Thyroid gland (tissue), 4 donors: ENCODE measurements at regions not wholly inside any gene's neighbourhood (a gene's known extent, or its start where the extent isn't known, plus 50 kb on each side); places are given as distances from the start of the nearest gene placed in this dataset.

ENCODE experiments used
- DNase-seq, 2 donors: peaks; one replicate each; pipeline ENCODE4 v3.0.0-alpha.2; 2019
- H3K27ac ChIP-seq, 3 donors: fragments of 200-600 bp; sonication (generic); 1 replicate in 2 of 3; 2 replicates in 1 of 3; pipeline ENCODE4 v1.5.1; 2016 to 2019; ENCODE audit warnings: mild to moderate bottlenecking in 1 of 3, moderate library complexity in 1 of 3
- H3K27me3 ChIP-seq: fragments of 200-600 bp; sonication (generic); one replicate; pipeline ENCODE4 v1.5.1; 2019
- H3K36me3 ChIP-seq, 2 donors: fragments of 200-600 bp; sonication (generic); one replicate each; pipeline ENCODE4 v1.5.1; 2016 to 2019
- H3K4me1 ChIP-seq, 2 donors: fragments of 200-600 bp; sonication (generic); one replicate each; pipeline ENCODE4 v1.5.1; 2017 to 2019
- H3K4me3 ChIP-seq, 3 donors: fragments of 200-600 bp; sonication (generic); replicated peaks in 1 of 3; 1 replicate in 2 of 3; 2 replicates in 1 of 3; pipeline ENCODE4 v1.5.1; 2016; ENCODE audit warnings: mild to moderate bottlenecking in 1 of 3
- H3K9me3 ChIP-seq: fragments of 200-600 bp; sonication (generic); one replicate; pipeline ENCODE4 v1.5.1; 2017
- CTCF ChIP-seq, 6 experiments: fragments of 200-600 bp in 3 of 6; fragments of 450-650 bp in 3 of 6; sonication (generic) in 3 of 6; IDR thresholded peaks; one replicate each; pipeline ENCODE4 v1.5.1; 2016 to 2019; ENCODE audit warnings: antibody characterized with exemption in 6 of 6, mild to moderate bottlenecking in 2 of 6, inconsistent platforms in 1 of 6, moderate library complexity in 1 of 6
- POLR2A ChIP-seq, 2 donors: fragments of 450-650 bp; IDR thresholded peaks; one replicate each; pipeline ENCODE4 v1.6.1; 2017; ENCODE audit warnings: antibody characterized with exemption in 2 of 2, mild to moderate bottlenecking in 2 of 2, moderate library complexity in 1 of 2
- WGBS, 2 donors: methylation state at CpG; one replicate each; pipeline ENCODE4 v1.1.5; 2017; 5-methylcytosine and 5-hydroxymethylcytosine counted together
- intact Hi-C: fragments of 100-400 bp; cut with DNase I; formaldehyde crosslinking; loops from one replicate; pipeline ENCODE4 v1.15.1; 2023

- no peaks in the 10 kb centered on the region for H3K9me3 ChIP-seq
- H3K4me3 ChIP-seq = no peak overlapping the region
- no peaks in the 10 kb centered on the region for H3K4me1 ChIP-seq
- 88 to 93% methylated on average over 1 of the region's 1 CpG for WGBS, 2 donors
- H3K27ac ChIP-seq = no peak overlapping the region
- TF ChIP-seq CTCF (IDR thresholded peaks at IDR 0.05) = no peak
- TF ChIP-seq POLR2A (IDR thresholded peaks at IDR 0.05) = no peak
- no peak for DNase-seq
- no peaks in the 10 kb centered on the region for H3K36me3 ChIP-seq
- no peaks in the 10 kb centered on the region for H3K27me3 ChIP-seq
- intact Hi-C loops = no loop called here
Measured at GRCh38 chr2:190138032-190138431, 75.5 kb upstream of the MSTN start.

GRCh38 chr2:190137561-190137960 is 75.0 kb upstream of the MSTN start:
- Histone ChIP-seq H3K4me3 (no peak overlapping the region), H3K36me3 (no peaks in the 10 kb centered on the region), H3K9me3 (no peaks in the 10 kb centered on the region), H3K27ac (no peak overlapping the region), H3K4me1 (no peaks in the 10 kb centered on the region), H3K27me3 (no peaks in the 10 kb centered on the region)
- TF ChIP-seq CTCF (IDR thresholded peaks at IDR 0.05) (no peak), POLR2A (IDR thresholded peaks at IDR 0.05) (no peak)
- intact Hi-C loops = no loop called here
- DNase-seq = no peak
- 81 to 94% methylated on average over 2 of the region's 2 CpGs for WGBS, 2 donors

GRCh38 chr2:190136825-190137224 is 74.3 kb upstream of the MSTN start:
- intact Hi-C loops = no loop called here
- no peak for TF ChIP-seq POLR2A (IDR thresholded peaks at IDR 0.05)
- TF ChIP-seq CTCF (IDR thresholded peaks at IDR 0.05) = no peak
- H3K27ac ChIP-seq = no peak overlapping the region
- H3K27me3 ChIP-seq = no peaks in the 10 kb centered on the region
- no peaks in the 10 kb centered on the region for H3K36me3 ChIP-seq
- no peak for DNase-seq
- 86 to 93% methylated on average over 2 of the region's 2 CpGs for WGBS, 2 donors
- no peak overlapping the region for H3K4me3 ChIP-seq
- no peaks in the 10 kb centered on the region for H3K4me1 ChIP-seq
- no peaks in the 10 kb centered on the region for H3K9me3 ChIP-seq

GRCh38 chr2:190136259-190136658 is 73.7 kb upstream of the MSTN start:
- Histone ChIP-seq H3K4me3 (no peak overlapping the region), H3K36me3 (no peaks in the 10 kb centered on the region), H3K4me1 (no peaks in the 10 kb centered on the region), H3K27me3 (no peaks in the 10 kb centered on the region), H3K9me3 (no peaks in the 10 kb centered on the region), H3K27ac (no peak overlapping the region)
- no peak for TF ChIP-seq POLR2A (IDR thresholded peaks at IDR 0.05)
- no peak for TF ChIP-seq CTCF (IDR thresholded peaks at IDR 0.05)
- intact Hi-C loops = no loop called here
- WGBS, 2 donors = 86 to 92% methylated on average over 1 of the region's 1 CpG
- no peak for DNase-seq

GRCh38 chr2:190129421-190130199 is 67.1 kb upstream of the MSTN start:
- H3K4me3 ChIP-seq = no peak overlapping the region
- WGBS, 2 donors = 93 to 95% methylated on average over 1 of the region's 1 CpG
- no peaks in the 10 kb centered on the region for H3K27me3 ChIP-seq
- intact Hi-C loops = no loop called here
- H3K4me1 ChIP-seq = no peaks in the 10 kb centered on the region
- H3K9me3 ChIP-seq = no peaks in the 10 kb centered on the region
- no peak for DNase-seq
- no peak overlapping the region for H3K27ac ChIP-seq
- TF ChIP-seq POLR2A (IDR thresholded peaks at IDR 0.05) (no peak), CTCF (IDR thresholded peaks at IDR 0.05) (no peak)
- H3K36me3 ChIP-seq = no peaks in the 10 kb centered on the region
